H1 (cell line): ENCODE measurements at regions not wholly inside any gene's neighbourhood (a gene's known extent, or its start where the extent isn't known, plus 50 kb on each side); places are given as distances from the start of the nearest gene placed in this dataset.

ENCODE experiments used
- CTCF ChIA-PET: fragments of 300-600 bp; sonication (Branson Sonifier 250); formaldehyde crosslinking; loops from one replicate; lab custom pipeline; 2021; ENCODE audit not compliant: partially characterized antibody; lab: Charles Lee
- POLR2A ChIA-PET: fragments of 300-600 bp; sonication (Branson Sonifier 250); formaldehyde crosslinking; loops from one replicate; lab custom pipeline; 2021; ENCODE audit warnings: inconsistent platforms; ENCODE audit not compliant: partially characterized antibody; lab: Charles Lee
- DNase-seq, 2 experiments: peaks; one replicate each; pipeline versions ENCODE4 v3.0.0 to v3.0.0-alpha.2; 2010 to 2022; ENCODE audit warnings: low spot score in 2 of 2, low read depth in 1 of 2, mixed read lengths in 1 of 2
- FAIRE-seq: peaks from 2 replicates; lab custom pipeline; 2011; peaks lifted over from hg19 to GRCh38; lab: Jason Lieb, UNC
- H2AFZ ChIP-seq: 2 replicates; pipeline ENCODE4 v1.8.1; 2012; ENCODE audit warnings: low read length, inconsistent platforms
- H2AK5ac ChIP-seq: 2 replicates; pipeline ENCODE4 v1.6.1; 2013; ENCODE audit warnings: low read depth, low read length
- H2BK120ac ChIP-seq: replicated peaks from 2 replicates; pipeline ENCODE3; 2013; ENCODE audit warnings: low read depth, low read length, inconsistent platforms
- H2BK12ac ChIP-seq: 2 replicates; pipeline ENCODE4 v1.6.1; 2013; ENCODE audit warnings: low read depth, low read length
- H2BK15ac ChIP-seq: 2 replicates; pipeline ENCODE4 v1.6.1; 2013; ENCODE audit warnings: low read length
- H2BK20ac ChIP-seq: 2 replicates; pipeline ENCODE4 v1.6.1; 2013; ENCODE audit warnings: low read length
- H2BK5ac ChIP-seq: 2 replicates; pipeline ENCODE4 v1.6.1; 2013; ENCODE audit warnings: low read depth, low read length
- H3K14ac ChIP-seq: 2 replicates; pipeline ENCODE4 v1.6.1; 2013; ENCODE audit warnings: inconsistent platforms; ENCODE audit not compliant: insufficient read length
- H3K18ac ChIP-seq: 2 replicates; pipeline ENCODE4 v1.6.1; 2013; ENCODE audit warnings: low read length; ENCODE audit errors: extremely low read depth
- H3K23ac ChIP-seq: 2 replicates; pipeline ENCODE4 v1.6.1; 2013; ENCODE audit warnings: inconsistent platforms; ENCODE audit not compliant: insufficient read length
- H3K23me2 ChIP-seq: 2 replicates; pipeline ENCODE4 v1.6.1; 2013; ENCODE audit warnings: low read depth, low read length
- H3K27ac ChIP-seq: 2 replicates; pipeline ENCODE4 v1.6.1; 2011; ENCODE audit warnings: low read depth, low read length, inconsistent platforms
- H3K27me3 ChIP-seq, 4 experiments: replicated peaks in 1 of 4; 1 replicate in 1 of 4; 2 replicates in 3 of 4; pipeline versions ENCODE4 v1.6.1 to v1.8.1; 2011 to 2013; ENCODE audit warnings: low read length in 3 of 4, mild to moderate bottlenecking in 3 of 4, inconsistent platforms in 2 of 4, mixed read lengths in 2 of 4, moderate library complexity in 1 of 4; ENCODE audit not compliant: control insufficient read depth in 3 of 4, insufficient read depth in 3 of 4; ENCODE audit errors: extremely low read depth in 1 of 4
- H3K36me3 ChIP-seq, 4 experiments: 2 replicates each; pipeline versions ENCODE4 v1.6.1 to v1.8.1; 2011 to 2013; ENCODE audit warnings: mild to moderate bottlenecking in 4 of 4, low read length in 3 of 4, moderate library complexity in 2 of 4, control low read depth in 1 of 4, inconsistent platforms in 1 of 4; ENCODE audit not compliant: insufficient read depth in 4 of 4, control insufficient read depth in 2 of 4
- H3K4ac ChIP-seq: replicated peaks from 2 replicates; pipeline ENCODE3; 2013; ENCODE audit warnings: low read length, low read depth, mixed read lengths, inconsistent platforms; ENCODE audit not compliant: insufficient read length
- H3K4me1 ChIP-seq, 4 experiments: replicated peaks in 1 of 4; 1 replicate in 1 of 4; 2 replicates in 3 of 4; pipeline versions ENCODE4 v1.6.1 to v1.8.1; 2011 to 2013; ENCODE audit warnings: low read length in 3 of 4, inconsistent platforms in 2 of 4, mixed read lengths in 1 of 4; ENCODE audit not compliant: insufficient read depth in 4 of 4, control insufficient read depth in 3 of 4
- H3K4me2 ChIP-seq, 2 experiments: 2 replicates each; pipeline versions ENCODE4 v1.6.1 to v1.8.1; 2011 to 2013; ENCODE audit warnings: low read depth in 2 of 2, low read length in 2 of 2, control low read depth in 1 of 2, inconsistent platforms in 1 of 2, mild to moderate bottlenecking in 1 of 2; ENCODE audit not compliant: insufficient read depth in 1 of 2
- H3K4me3 ChIP-seq, 4 experiments: fragments of 200-600, 300-600 bp in 1 of 4; sonication (generic), shearing (Covaris generic), sonication (Bioruptor Twin) in 1 of 4; 2 replicates each; pipeline versions ENCODE4 v1.5.1 to v1.8.1; 2011 to 2016; ENCODE audit warnings: low read length in 4 of 4, low read depth in 3 of 4, control low read depth in 2 of 4, inconsistent platforms in 2 of 4, mild to moderate bottlenecking in 2 of 4, mixed read lengths in 1 of 4, moderate library complexity in 1 of 4; ENCODE audit not compliant: insufficient read depth in 2 of 4; ENCODE audit errors: extremely low read depth in 1 of 4
- H3K56ac ChIP-seq: replicated peaks from 2 replicates; pipeline ENCODE3; 2013; ENCODE audit warnings: low read depth, mild to moderate bottlenecking, mixed read lengths, low read length, inconsistent platforms; ENCODE audit not compliant: insufficient read length
- H3K79me1 ChIP-seq: 2 replicates; pipeline ENCODE4 v1.6.1; 2013; ENCODE audit warnings: low read depth, low read length, control low read depth
- H3K79me2 ChIP-seq, 2 experiments: 2 replicates each; pipeline versions ENCODE4 v1.6.1 to v1.8.1; 2012 to 2013; ENCODE audit warnings: low read length in 2 of 2, mild to moderate bottlenecking in 2 of 2, inconsistent platforms in 1 of 2; ENCODE audit not compliant: insufficient read depth in 2 of 2, control insufficient read depth in 1 of 2
- H3K9ac ChIP-seq, 4 experiments: replicated peaks in 1 of 4; 1 replicate in 1 of 4; 2 replicates in 3 of 4; pipeline versions ENCODE4 v1.6.1 to v1.8.1; 2011 to 2013; ENCODE audit warnings: low read depth in 3 of 4, low read length in 3 of 4, control low read depth in 2 of 4, mild to moderate bottlenecking in 2 of 4, moderate library complexity in 2 of 4, inconsistent platforms in 1 of 4; ENCODE audit errors: extremely low read depth in 1 of 4
- H3K9me3 ChIP-seq, 2 experiments: 2 replicates each; pipeline versions ENCODE4 v1.6.1 to v1.8.1; 2012 to 2013; ENCODE audit warnings: mild to moderate bottlenecking in 2 of 2, moderate library complexity in 2 of 2, control low read depth in 1 of 2, inconsistent platforms in 1 of 2, low read depth in 1 of 2, low read length in 1 of 2, mixed read lengths in 1 of 2; ENCODE audit not compliant: insufficient read depth in 2 of 2
- H4K20me1 ChIP-seq, 2 experiments: replicated peaks in 1 of 2; 2 replicates each; pipeline versions ENCODE3 to v1.8.1; 2011 to 2013; ENCODE audit warnings: inconsistent platforms in 2 of 2, low read length in 2 of 2, mild to moderate bottlenecking in 1 of 2; ENCODE audit not compliant: insufficient read depth in 2 of 2, control insufficient read depth in 1 of 2
- H4K5ac ChIP-seq: 2 replicates; pipeline ENCODE4 v1.6.1; 2013; ENCODE audit warnings: low read length, low read depth, mixed read lengths, inconsistent platforms; ENCODE audit not compliant: insufficient read length
- H4K8ac ChIP-seq: 2 replicates; pipeline ENCODE4 v1.8.0; 2013; ENCODE audit warnings: mild to moderate bottlenecking, moderate library complexity, low read length, inconsistent platforms; ENCODE audit not compliant: insufficient read depth; ENCODE audit errors: extremely low read depth
- H4K91ac ChIP-seq: replicated peaks from 2 replicates; pipeline ENCODE3; 2013; ENCODE audit warnings: low read length, mixed read lengths, inconsistent platforms; ENCODE audit not compliant: insufficient read length
- MAX ChIP-seq: IDR thresholded peaks from 2 replicates; pipeline ENCODE4 v1.6.1; 2012; ENCODE audit warnings: inconsistent platforms
- WGBS, 2 experiments: shearing (Covaris generic) in 1 of 2; methylation state at CpG; one replicate each; pipeline versions ENCODE4 v1.1.6 to v1.1.7; 2013 to 2015; ENCODE audit warnings: low lambda C conversion rate in 2 of 2, mixed read lengths in 2 of 2, inconsistent platforms in 1 of 2, low coverage in 1 of 2, missing lambda C conversion rate in 1 of 2; ENCODE audit not compliant: insufficient replicate concordance in 2 of 2, insufficient coverage in 1 of 2, insufficient read length in 1 of 2; ENCODE audit errors: extremely low coverage in 1 of 2, missing lambda C conversion rate in 1 of 2; 5-methylcytosine and 5-hydroxymethylcytosine counted together

GRCh38 chr10:84588426-84588825 is 260.0 kb downstream of the CCSER2 start:
- WGBS, 2 experiments, result 95% methylated on average over 5 of the region's 5 CpGs; no CpG with 5 or more reads in 1 of the 2 experiments
- peak overlapping the region; percentile 47; the same call in 1 of the 2 replicates for H2BK5ac ChIP-seq
- no peaks in the 10 kb centered on the region for H3K23me2 ChIP-seq
- no peak overlapping the region for H3K9ac ChIP-seq
- H3K9me3 ChIP-seq, result no peaks in the 10 kb centered on the region
- FAIRE-seq (no peak), DNase-seq (peak in 1 of 2 experiments; percentile 41)
- no peak overlapping the region for H4K5ac ChIP-seq
- peak overlapping the region; percentile 60; the same call in 1 of the 2 replicates for H2BK12ac ChIP-seq
- ChIA-PET POLR2A (no interaction called here), CTCF (interaction anchor here (1.2 to 9.8 kb wide), 9 partner anchors 8 to 324 kb away, joined by 3 to 72 read pairs (median 4); no protein-coding TSS in a partner anchor)
- H3K36me3 ChIP-seq, result no peaks in the 10 kb centered on the region
- H4K8ac ChIP-seq, result no peak overlapping the region
- peaks cover 0 to 3% (median 0%) of the 10 kb centered on the region in 4 experiments; a peak in 1 of 7 replicates for H3K27me3 ChIP-seq
- no peaks in the 10 kb centered on the region for H4K20me1 ChIP-seq
- H2AFZ ChIP-seq, result no peak overlapping the region
- peak overlapping the region; percentile 23 for H2BK20ac ChIP-seq
- no peaks in the 10 kb centered on the region for H3K79me1 ChIP-seq
- H2BK120ac ChIP-seq, result no peak overlapping the region
- H3K14ac ChIP-seq, result no peak overlapping the region
- peak overlapping the region; percentile 23 for H4K91ac ChIP-seq
- peaks cover 0 to 14% (median 14%) of the 10 kb centered on the region in 4 experiments; a peak in 6 of 7 replicates for H3K4me1 ChIP-seq
- no peak overlapping the region for H2BK15ac ChIP-seq
- no peak overlapping the region for H3K4me2 ChIP-seq
- H3K4ac ChIP-seq, result no peak overlapping the region
- H3K4me3 ChIP-seq, result no peak overlapping the region
- H3K79me2 ChIP-seq, result no peaks in the 10 kb centered on the region
- no peak overlapping the region for H3K27ac ChIP-seq
- H3K56ac ChIP-seq, result no peak overlapping the region
- no peak overlapping the region for H3K18ac ChIP-seq
- H3K23ac ChIP-seq, result no peak overlapping the region
- 0 out of 2 replicates have a peak overlapping the region, but pooled peaks have one; percentile 65 for H2AK5ac ChIP-seq
- no peak for TF ChIP-seq MAX
